GM21390 (cell line): ENCODE measurements at regions not wholly inside any gene's neighbourhood (a gene's known extent, or its start where the extent isn't known, plus 50 kb on each side); places are given as distances from the start of the nearest gene placed in this dataset.
"Not testable (repeated sequence)": the region's sequence is repeated elsewhere in the genome, so short reads cannot be mapped to it uniquely, and the experiment has no call there.

ENCODE experiments used
- ATAC-seq: cut with Tn5 transposase; IDR thresholded peaks from one replicate; pipeline ENCODE4 v1.9.1; 2021; ENCODE audit not compliant: unreplicated experiment

GRCh38 chr12:84085046-84085445, 827.6 kb downstream of the SLC6A15 start:
- no peak for ATAC-seq

- ATAC-seq: no peak
These were observed 833.0 kb downstream of the SLC6A15 start for GRCh38 chr12:84079626-84080025.

GRCh38 chr12:84077679-84078078, 834.9 kb downstream of the SLC6A15 start:
- no peak for ATAC-seq

GRCh38 chr12:84075991-84076390, 836.6 kb downstream of the SLC6A15 start:
- no peak for ATAC-seq

- no peak for ATAC-seq
These were observed 839.2 kb downstream of the SLC6A15 start for GRCh38 chr12:84073401-84073800.

- no peak for ATAC-seq
These were observed 839.6 kb downstream of the SLC6A15 start for GRCh38 chr12:84072961-84073360.

GRCh38 chr12:84070292-84070691, 842.3 kb downstream of the SLC6A15 start:
- no peak for ATAC-seq

- ATAC-seq: no peak
These were observed 842.9 kb downstream of the SLC6A15 start for GRCh38 chr12:84069699-84070098.

GRCh38 chr12:84069198-84069597, 843.4 kb downstream of the SLC6A15 start:
- ATAC-seq: no peak

GRCh38 chr12:84058136-84058535, 854.5 kb downstream of the SLC6A15 start:
- ATAC-seq: no peak

- ATAC-seq: no peak
These were observed 857.8 kb downstream of the SLC6A15 start for GRCh38 chr12:84054811-84055210.

GRCh38 chr12:84047881-84048280, 864.7 kb downstream of the SLC6A15 start:
- ATAC-seq: no peak

- no peak for ATAC-seq
These were observed 865.7 kb downstream of the SLC6A15 start for GRCh38 chr12:84046859-84047258.

- ATAC-seq: no peak
These were observed 869.2 kb downstream of the SLC6A15 start for GRCh38 chr12:84043355-84043754.

GRCh38 chr12:84038242-84038641, 874.4 kb downstream of the SLC6A15 start:
- ATAC-seq: no peak

- no peak for ATAC-seq
These were observed 875.7 kb downstream of the SLC6A15 start for GRCh38 chr12:84036912-84037311.

- no peak for ATAC-seq
These were observed 876.8 kb downstream of the SLC6A15 start for GRCh38 chr12:84035766-84036165.

GRCh38 chr12:84034871-84035270, 877.7 kb downstream of the SLC6A15 start:
- ATAC-seq: no peak

- no peak for ATAC-seq
These were observed 879.4 kb downstream of the SLC6A15 start for GRCh38 chr12:84033162-84033561.

- ATAC-seq: not testable (repeated sequence)
These were observed 893.9 kb downstream of the SLC6A15 start for GRCh38 chr12:84018556-84019179.

- no peak for ATAC-seq
These were observed 895.6 kb downstream of the SLC6A15 start for GRCh38 chr12:84016956-84017355.

- no peak for ATAC-seq
These were observed 915.2 kb downstream of the SLC6A15 start for GRCh38 chr12:83997423-83997822.

- ATAC-seq: no peak
These were observed 915.9 kb downstream of the SLC6A15 start for GRCh38 chr12:83996671-83997070.
